ENCODE measurements at regions not wholly inside any gene's neighbourhood (a gene's known extent, or its start where the extent isn't known, plus 50 kb on each side); places are given as distances from the start of the nearest gene placed in this dataset.
A peak's percentile ranks its signal among the peaks of the same experiment; 100 is the strongest.

- DNase-seq (peak; percentile 52), ATAC-seq (peak; percentile 74)
- no peaks in the 10 kb centered on the region for H3K36me3 Mint-ChIP-seq
- peak overlapping the region; percentile 7 for H3K4me3 Mint-ChIP-seq
- CTCF ChIA-PET, result interaction anchor here (0.9 to 2.2 kb wide), 9 partner anchors 16 to 648 kb away, joined by 3 to 15 read pairs (median 4); partner anchors contain the start of gene NFKB1
- H3K27ac Mint-ChIP-seq, result peak overlapping the region; percentile 64
- H3K9me3 Mint-ChIP-seq (ENCODE audit: low read depth), result no peaks in the 10 kb centered on the region
- H3K4me1 Mint-ChIP-seq, result peaks cover 33% of the 10 kb centered on the region
- no peaks in the 10 kb centered on the region for H3K27me3 Mint-ChIP-seq
Observed at GRCh38 chr4:102447413-102447812, 53.7 kb upstream of the NFKB1 start.

GRCh38 chr4:102449751-102450352, 51.3 kb upstream of the NFKB1 start:
- Mint-ChIP-seq H3K27ac (no peak overlapping the region), H3K4me1 (peaks cover 46% of the 10 kb centered on the region), H3K9me3 (ENCODE audit: low read depth) (no peaks in the 10 kb centered on the region), H3K4me3 (no peak overlapping the region), H3K27me3 (no peaks in the 10 kb centered on the region), H3K36me3 (no peaks in the 10 kb centered on the region)
- DNase-seq, result peak; percentile 72
- CTCF ChIA-PET, result interaction anchor here (2.0 to 2.2 kb wide), 2 partner anchors 87 to 174 kb away, joined by 4 to 9 read pairs; no protein-coding TSS in a partner anchor
- ATAC-seq, result peak; percentile 79

GRCh38 chr4:102451266-102451665, 49.9 kb upstream of the NFKB1 start:
- no peaks in the 10 kb centered on the region for H3K9me3 Mint-ChIP-seq (ENCODE audit: low read depth)
- DNase-seq (no peak), ATAC-seq (no peak)
- no peak overlapping the region for H3K4me3 Mint-ChIP-seq
- H3K27me3 Mint-ChIP-seq, result no peaks in the 10 kb centered on the region
- H3K36me3 Mint-ChIP-seq, result peaks cover 1% of the 10 kb centered on the region
- CTCF ChIA-PET, result no interaction called here
- H3K27ac Mint-ChIP-seq, result no peak overlapping the region
- H3K4me1 Mint-ChIP-seq, result peaks cover 46% of the 10 kb centered on the region

All from activated CD8-positive, alpha-beta memory T cell treated with anti-CD3 and anti-CD28 coated beads, Interleukin-2, amount 10 ng/mL, durations not matched to agents 7 days and 5 days (primary cell).